ENCODE measurements at regions not wholly inside any gene's neighbourhood (a gene's known extent, or its start where the extent isn't known, plus 50 kb on each side); places are given as distances from the start of the nearest gene placed in this dataset.

- TF ChIP-seq POLR2A (IDR thresholded peaks at IDR 0.05; ENCODE audit: low read depth, low read length) (no peak), POLR2AphosphoS5 (IDR thresholded peaks at IDR 0.05; ENCODE audit: low read depth, low read length) (no peak), TAF1 (IDR thresholded peaks at IDR 0.05; ENCODE audit: borderline replicate concordance, low read depth, low read length) (no peak)
Measured at GRCh38 chr17:37820995-37821713, 76.3 kb upstream of the HNF1B start.

Data from GM12892 (cell line).